ENCODE measurements at regions not wholly inside any gene's neighbourhood (a gene's known extent, or its start where the extent isn't known, plus 50 kb on each side); places are given as distances from the start of the nearest gene placed in this dataset.

GRCh38 chr10:33421789-33422462 lies 87.5 kb upstream of the NRP1 start:
- TF ChIP-seq CTCF (IDR thresholded peaks at IDR 0.05; ENCODE audit: insufficient read depth, low read length) (no peak), POLR2AphosphoS5 (IDR thresholded peaks at IDR 0.05; ENCODE audit: low read depth) (no peak)

All from HL-60 (cell line).